ENCODE measurements at regions not wholly inside any gene's neighbourhood (a gene's known extent, or its start where the extent isn't known, plus 50 kb on each side); places are given as distances from the start of the nearest gene placed in this dataset.

DNA sequence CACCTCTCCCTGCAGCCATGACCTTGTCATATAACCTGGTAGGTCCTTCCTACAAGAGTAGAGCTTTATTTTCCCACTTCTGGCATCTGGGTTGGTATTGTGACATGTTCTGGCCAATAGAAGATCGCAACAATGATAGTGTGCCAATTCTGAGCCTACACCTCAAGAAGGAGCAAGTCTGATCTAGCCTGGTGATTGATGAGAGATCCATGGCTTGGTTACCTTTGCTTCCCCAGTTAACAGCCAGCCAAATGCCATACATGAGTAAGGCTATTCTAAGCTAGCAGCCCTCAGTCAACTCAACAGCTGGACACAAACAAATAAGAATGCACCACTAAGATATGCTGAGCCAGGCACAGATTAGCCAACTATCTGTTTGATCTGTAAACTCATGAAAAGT lies 226.7 kb downstream of the LMO4 start:
- TF ChIP-seq POLR2A (IDR thresholded peaks at IDR 0.05): no peak
- TF ChIP-seq, protein P1, sequence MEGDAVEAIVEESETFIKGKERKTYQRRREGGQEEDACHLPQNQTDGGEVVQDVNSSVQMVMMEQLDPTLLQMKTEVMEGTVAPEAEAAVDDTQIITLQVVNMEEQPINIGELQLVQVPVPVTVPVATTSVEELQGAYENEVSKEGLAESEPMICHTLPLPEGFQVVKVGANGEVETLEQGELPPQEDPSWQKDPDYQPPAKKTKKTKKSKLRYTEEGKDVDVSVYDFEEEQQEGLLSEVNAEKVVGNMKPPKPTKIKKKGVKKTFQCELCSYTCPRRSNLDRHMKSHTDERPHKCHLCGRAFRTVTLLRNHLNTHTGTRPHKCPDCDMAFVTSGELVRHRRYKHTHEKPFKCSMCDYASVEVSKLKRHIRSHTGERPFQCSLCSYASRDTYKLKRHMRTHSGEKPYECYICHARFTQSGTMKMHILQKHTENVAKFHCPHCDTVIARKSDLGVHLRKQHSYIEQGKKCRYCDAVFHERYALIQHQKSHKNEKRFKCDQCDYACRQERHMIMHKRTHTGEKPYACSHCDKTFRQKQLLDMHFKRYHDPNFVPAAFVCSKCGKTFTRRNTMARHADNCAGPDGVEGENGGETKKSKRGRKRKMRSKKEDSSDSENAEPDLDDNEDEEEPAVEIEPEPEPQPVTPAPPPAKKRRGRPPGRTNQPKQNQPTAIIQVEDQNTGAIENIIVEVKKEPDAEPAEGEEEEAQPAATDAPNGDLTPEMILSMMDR (IDR thresholded peaks at IDR 0.05): no peak

All from body of pancreas (tissue), 4 donors.